ENCODE measurements at regions not wholly inside any gene's neighbourhood (a gene's known extent, or its start where the extent isn't known, plus 50 kb on each side); places are given as distances from the start of the nearest gene placed in this dataset.

DNA sequence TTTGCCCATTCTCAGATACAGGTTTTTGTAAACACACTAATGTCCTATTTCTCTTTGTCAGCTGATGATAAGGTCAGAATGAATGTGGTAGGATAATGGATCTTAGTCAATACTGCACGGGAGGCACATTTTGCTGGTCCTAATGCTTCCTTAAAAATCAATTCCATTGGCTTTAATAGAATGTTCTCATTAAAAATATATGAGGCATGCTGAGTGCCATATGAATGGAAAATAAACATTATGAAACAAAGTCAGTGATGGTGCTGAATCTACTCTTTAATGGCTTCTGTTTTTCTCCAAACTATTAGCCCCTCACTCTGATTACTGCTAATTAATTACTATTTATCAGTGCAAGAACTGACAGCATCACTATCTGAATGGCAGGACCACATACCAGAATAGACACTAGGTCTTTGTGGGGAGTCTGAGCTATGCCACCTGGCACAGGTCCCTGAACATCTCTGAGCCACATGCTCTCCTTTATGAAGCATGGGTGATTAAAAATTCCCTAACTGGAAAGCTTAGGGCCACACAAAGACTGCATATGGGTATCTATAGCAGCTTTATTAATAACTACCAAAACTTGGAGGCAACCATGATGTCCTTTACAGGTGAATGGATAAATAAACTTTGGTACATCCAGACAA is 278.9 kb downstream of the MEX3B start:
- H3K4me1 Mint-ChIP-seq: no peaks in the 10 kb centered on the region
- peaks cover 11% of the 10 kb centered on the region for H3K36me3 Mint-ChIP-seq (ENCODE audit: low read depth)
- DNase-seq (ENCODE audit: low read depth, low spot score): no peak
- TF ChIP-seq, protein P1, sequence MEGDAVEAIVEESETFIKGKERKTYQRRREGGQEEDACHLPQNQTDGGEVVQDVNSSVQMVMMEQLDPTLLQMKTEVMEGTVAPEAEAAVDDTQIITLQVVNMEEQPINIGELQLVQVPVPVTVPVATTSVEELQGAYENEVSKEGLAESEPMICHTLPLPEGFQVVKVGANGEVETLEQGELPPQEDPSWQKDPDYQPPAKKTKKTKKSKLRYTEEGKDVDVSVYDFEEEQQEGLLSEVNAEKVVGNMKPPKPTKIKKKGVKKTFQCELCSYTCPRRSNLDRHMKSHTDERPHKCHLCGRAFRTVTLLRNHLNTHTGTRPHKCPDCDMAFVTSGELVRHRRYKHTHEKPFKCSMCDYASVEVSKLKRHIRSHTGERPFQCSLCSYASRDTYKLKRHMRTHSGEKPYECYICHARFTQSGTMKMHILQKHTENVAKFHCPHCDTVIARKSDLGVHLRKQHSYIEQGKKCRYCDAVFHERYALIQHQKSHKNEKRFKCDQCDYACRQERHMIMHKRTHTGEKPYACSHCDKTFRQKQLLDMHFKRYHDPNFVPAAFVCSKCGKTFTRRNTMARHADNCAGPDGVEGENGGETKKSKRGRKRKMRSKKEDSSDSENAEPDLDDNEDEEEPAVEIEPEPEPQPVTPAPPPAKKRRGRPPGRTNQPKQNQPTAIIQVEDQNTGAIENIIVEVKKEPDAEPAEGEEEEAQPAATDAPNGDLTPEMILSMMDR (conservative IDR thresholded peaks at IDR 0.05): no peak
- peaks cover 6% of the 10 kb centered on the region for H3K9me3 Mint-ChIP-seq
- no peak overlapping the region for H3K27ac Mint-ChIP-seq (ENCODE audit: unreplicated experiment)
- H3K4me3 Mint-ChIP-seq: no peak overlapping the region
- no peaks in the 10 kb centered on the region for H3K27me3 Mint-ChIP-seq (ENCODE audit: low read depth)

DNA sequence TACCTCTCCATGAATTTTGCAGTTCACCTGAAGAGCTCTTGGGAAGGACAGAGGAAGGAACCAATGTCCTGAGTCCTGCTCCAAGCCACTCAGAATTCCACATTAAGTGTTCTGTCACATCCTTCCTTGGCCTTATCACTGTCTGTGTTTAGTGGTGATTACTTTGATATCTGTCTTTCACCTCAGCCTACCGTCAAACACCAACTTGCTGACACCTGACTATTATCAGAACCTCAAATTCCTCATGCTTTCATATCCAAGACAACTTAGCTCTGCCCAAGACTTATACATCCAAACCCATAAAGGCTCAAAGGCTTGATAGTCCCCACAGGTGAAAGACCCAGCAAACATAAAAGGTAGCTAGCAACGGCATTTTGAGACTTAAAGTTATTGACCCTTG is 280.0 kb downstream of the MEX3B start:
- peaks cover 11% of the 10 kb centered on the region for H3K36me3 Mint-ChIP-seq (ENCODE audit: low read depth)
- no peak for DNase-seq (ENCODE audit: low read depth, low spot score)
- TF ChIP-seq, protein P1 (conservative IDR thresholded peaks at IDR 0.05): no peak
- H3K4me3 Mint-ChIP-seq: no peak overlapping the region
- H3K9me3 Mint-ChIP-seq: peaks cover 6% of the 10 kb centered on the region
- H3K27ac Mint-ChIP-seq (ENCODE audit: unreplicated experiment): no peak overlapping the region
- H3K27me3 Mint-ChIP-seq (ENCODE audit: low read depth): no peaks in the 10 kb centered on the region
- H3K4me1 Mint-ChIP-seq: no peaks in the 10 kb centered on the region

DNA sequence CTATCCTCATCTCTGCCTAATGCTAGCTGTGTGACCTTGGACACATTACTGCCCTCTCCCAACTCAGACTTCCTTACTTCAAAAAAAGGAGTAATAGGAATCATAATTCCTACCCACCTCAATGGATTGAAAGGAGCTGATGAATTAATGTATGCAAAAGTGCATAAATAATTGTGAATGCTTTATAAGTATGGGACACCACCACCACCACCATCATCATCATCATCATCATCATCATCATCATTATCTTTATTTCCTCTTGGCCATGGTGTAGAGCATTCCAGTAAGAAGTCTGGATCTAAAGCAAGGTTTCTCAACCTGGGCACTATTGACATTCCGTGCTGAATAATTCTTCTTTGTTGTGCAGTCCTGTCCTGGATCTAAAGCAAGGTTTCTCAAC is 282.5 kb downstream of the MEX3B start:
- TF ChIP-seq, protein P1 (conservative IDR thresholded peaks at IDR 0.05): no peak
- Mint-ChIP-seq H3K27ac (ENCODE audit: unreplicated experiment) (no peak overlapping the region), H3K4me3 (no peak overlapping the region), H3K9me3 (peaks cover 3% of the 10 kb centered on the region), H3K27me3 (ENCODE audit: low read depth) (no peaks in the 10 kb centered on the region), H3K4me1 (peaks cover 9% of the 10 kb centered on the region), H3K36me3 (ENCODE audit: low read depth) (peaks cover 2% of the 10 kb centered on the region)
- no peak for DNase-seq (ENCODE audit: low read depth, low spot score)

DNA sequence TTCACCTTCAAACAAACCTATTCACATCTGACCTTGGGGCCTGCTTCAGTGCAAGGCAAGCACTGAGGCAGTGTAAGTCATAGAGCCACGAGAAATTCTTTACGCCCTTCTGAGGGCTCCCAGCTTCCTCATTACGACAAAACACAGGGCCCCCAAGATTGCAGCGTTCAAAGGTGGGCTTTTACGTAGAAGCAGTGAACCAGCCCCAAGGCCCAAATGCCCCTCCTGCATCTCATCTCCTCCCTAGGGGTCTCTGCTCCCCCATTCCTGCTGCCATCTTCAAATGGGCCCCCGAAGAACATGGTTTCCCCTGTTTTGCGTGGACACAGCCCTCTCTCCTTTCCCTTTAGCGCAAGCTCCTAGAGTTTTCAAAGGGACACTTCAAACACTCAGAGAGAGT is 285.1 kb downstream of the MEX3B start:
- TF ChIP-seq, protein P1 (conservative IDR thresholded peaks at IDR 0.05): no peak
- Mint-ChIP-seq H3K9me3 (peaks cover 6% of the 10 kb centered on the region), H3K36me3 (ENCODE audit: low read depth) (peaks cover 6% of the 10 kb centered on the region), H3K27ac (ENCODE audit: unreplicated experiment) (no peak overlapping the region), H3K4me1 (peaks cover 9% of the 10 kb centered on the region), H3K27me3 (ENCODE audit: low read depth) (no peaks in the 10 kb centered on the region), H3K4me3 (no peak overlapping the region)
- DNase-seq (ENCODE audit: low read depth, low spot score): no peak

DNA sequence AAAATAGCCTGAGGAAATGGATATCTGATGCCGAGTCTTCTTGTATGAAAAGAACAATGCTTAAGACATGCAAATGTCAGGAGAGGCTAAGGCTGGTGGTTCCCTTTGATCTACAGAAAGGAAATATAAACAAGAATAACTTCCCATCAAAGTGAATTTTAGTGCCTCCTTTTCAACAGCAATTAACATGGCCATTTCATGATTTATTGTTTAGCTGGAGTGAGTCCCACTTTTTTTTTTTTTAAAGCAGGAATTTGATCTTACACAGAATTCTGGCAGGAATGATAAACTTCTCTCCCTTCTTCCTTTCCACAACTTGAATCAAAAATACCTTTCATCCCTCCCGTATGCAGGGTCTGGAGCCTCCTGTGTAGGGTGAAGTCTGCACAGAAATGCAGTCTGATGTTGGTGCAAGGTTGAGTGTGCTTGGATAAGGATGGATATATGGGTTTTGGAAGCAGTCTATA is 287.0 kb downstream of the MEX3B start:
- Mint-ChIP-seq H3K27ac (ENCODE audit: unreplicated experiment) (no peak overlapping the region), H3K9me3 (peaks cover 6% of the 10 kb centered on the region), H3K4me1 (peaks cover 10% of the 10 kb centered on the region), H3K36me3 (ENCODE audit: low read depth) (peaks cover 6% of the 10 kb centered on the region), H3K27me3 (ENCODE audit: low read depth) (no peaks in the 10 kb centered on the region), H3K4me3 (no peak overlapping the region)
- TF ChIP-seq, protein P1 (conservative IDR thresholded peaks at IDR 0.05): no peak
- DNase-seq (ENCODE audit: low read depth, low spot score): no peak

All from neural crest cell (in vitro differentiated cells).